Ovary (tissue), 3 donors: ENCODE measurements at regions not wholly inside any gene's neighbourhood (a gene's known extent, or its start where the extent isn't known, plus 50 kb on each side); places are given as distances from the start of the nearest gene placed in this dataset.

Experiments
- CTCF ChIP-seq, 3 donors: fragments of 450-650 bp in 2 of 3; fragments of 200-600 bp in 1 of 3; IDR thresholded peaks; one replicate each; pipeline versions ENCODE4 v1.5.1 to v1.8.0; 2016 to 2022; ENCODE audit warnings: antibody characterized with exemption in 3 of 3, mild to moderate bottlenecking in 1 of 3
- POLR2A ChIP-seq: fragments of 450-650 bp; IDR thresholded peaks from one replicate; pipeline ENCODE4 v1.6.1; 2017; ENCODE audit warnings: antibody characterized with exemption, mild to moderate bottlenecking, moderate library complexity
- donor health status: DM: no; HTN: no; CAD: no.

- TF ChIP-seq CTCF (IDR thresholded peaks at IDR 0.05) (no peak), POLR2A (no peak)
Measured at GRCh38 chr4:108445716-108446115, 174.7 kb upstream of the RPL34 start.
